Upper lobe of right lung (tissue), 1 donor: ENCODE measurements at regions not wholly inside any gene's neighbourhood (a gene's known extent, or its start where the extent isn't known, plus 50 kb on each side); places are given as distances from the start of the nearest gene placed in this dataset.

Experiments used
- ATAC-seq: fragments of 200-7000 bp; cut with Tn5 transposase; one replicate; pipeline ENCODE4 v1.9.1; 2020; ENCODE audit warnings: mild to moderate bottlenecking, moderate library complexity
- DNase-seq: peaks from one replicate; pipeline ENCODE4 v3.0.0-alpha.2; 2020
- H3K27ac ChIP-seq: fragments of 200-600 bp; one replicate; pipeline ENCODE4 v1.8.0; 2022
- H3K27me3 ChIP-seq: fragments of 200-600 bp; one replicate; pipeline ENCODE4 v1.8.0; 2022; ENCODE audit warnings: mild to moderate bottlenecking
- H3K36me3 ChIP-seq: fragments of 200-600 bp; one replicate; pipeline ENCODE4 v1.8.0; 2022
- H3K4me1 ChIP-seq: fragments of 200-600 bp; one replicate; pipeline ENCODE4 v1.8.0; 2022
- H3K4me3 ChIP-seq: fragments of 200-600 bp; one replicate; pipeline ENCODE4 v1.8.0; 2022; ENCODE audit warnings: mild to moderate bottlenecking
- H3K9me3 ChIP-seq: fragments of 200-600 bp; one replicate; pipeline ENCODE4 v1.8.0; 2022
- intact Hi-C: fragments of 100-400 bp; cut with DNase I; formaldehyde crosslinking; loops from one replicate; pipeline ENCODE4 v1.11.0; 2022
- TF ChIP-seq, protein P1 (sequence below): fragments of 200-600 bp; IDR thresholded peaks from one replicate; pipeline ENCODE4 v1.8.0; 2022; ENCODE audit warnings: antibody characterized with exemption
- donor health status: DM: no; HTN: yes; CAD: no; lungs with severe emphysema.

DNA sequence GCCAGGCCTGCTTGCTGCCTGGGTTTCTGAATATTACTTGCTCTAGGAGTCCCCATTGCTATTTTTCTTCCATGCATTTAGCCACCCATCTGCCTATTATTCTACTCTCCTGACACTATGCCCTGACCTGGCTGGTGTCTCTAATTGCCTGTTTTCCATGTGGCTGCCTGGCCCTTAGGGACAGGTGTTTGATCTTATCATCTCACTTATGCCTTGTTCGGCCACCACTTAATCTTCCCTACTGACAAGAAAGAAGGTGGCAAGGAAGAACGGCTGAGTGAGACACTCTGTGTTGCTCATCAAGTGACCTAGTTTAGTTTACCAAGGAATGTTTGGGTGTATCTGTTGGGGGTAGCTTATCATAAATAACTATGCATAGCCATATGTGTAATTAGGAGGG, 50.4 kb upstream of the RAPH1 start:
- DNase-seq = no peak
- Histone ChIP-seq H3K27me3 (no peaks in the 10 kb centered on the region), H3K27ac (no peak overlapping the region), H3K4me3 (no peak overlapping the region), H3K4me1 (peaks cover 19% of the 10 kb centered on the region), H3K36me3 (no peaks in the 10 kb centered on the region), H3K9me3 (no peaks in the 10 kb centered on the region)
- TF ChIP-seq, protein P1, sequence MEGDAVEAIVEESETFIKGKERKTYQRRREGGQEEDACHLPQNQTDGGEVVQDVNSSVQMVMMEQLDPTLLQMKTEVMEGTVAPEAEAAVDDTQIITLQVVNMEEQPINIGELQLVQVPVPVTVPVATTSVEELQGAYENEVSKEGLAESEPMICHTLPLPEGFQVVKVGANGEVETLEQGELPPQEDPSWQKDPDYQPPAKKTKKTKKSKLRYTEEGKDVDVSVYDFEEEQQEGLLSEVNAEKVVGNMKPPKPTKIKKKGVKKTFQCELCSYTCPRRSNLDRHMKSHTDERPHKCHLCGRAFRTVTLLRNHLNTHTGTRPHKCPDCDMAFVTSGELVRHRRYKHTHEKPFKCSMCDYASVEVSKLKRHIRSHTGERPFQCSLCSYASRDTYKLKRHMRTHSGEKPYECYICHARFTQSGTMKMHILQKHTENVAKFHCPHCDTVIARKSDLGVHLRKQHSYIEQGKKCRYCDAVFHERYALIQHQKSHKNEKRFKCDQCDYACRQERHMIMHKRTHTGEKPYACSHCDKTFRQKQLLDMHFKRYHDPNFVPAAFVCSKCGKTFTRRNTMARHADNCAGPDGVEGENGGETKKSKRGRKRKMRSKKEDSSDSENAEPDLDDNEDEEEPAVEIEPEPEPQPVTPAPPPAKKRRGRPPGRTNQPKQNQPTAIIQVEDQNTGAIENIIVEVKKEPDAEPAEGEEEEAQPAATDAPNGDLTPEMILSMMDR = no peak
- ATAC-seq = no peak
- intact Hi-C loops = no loop called here

GRCh38 chr2:203586206-203586605, 51.1 kb upstream of the RAPH1 start:
- Histone ChIP-seq H3K4me3 (no peak overlapping the region), H3K4me1 (peaks cover 14% of the 10 kb centered on the region), H3K27ac (no peak overlapping the region), H3K9me3 (no peaks in the 10 kb centered on the region), H3K27me3 (no peaks in the 10 kb centered on the region), H3K36me3 (no peaks in the 10 kb centered on the region)
- no peak for ATAC-seq
- DNase-seq = no peak
- TF ChIP-seq, protein P1 = no peak
- intact Hi-C loops = no loop called here

DNA sequence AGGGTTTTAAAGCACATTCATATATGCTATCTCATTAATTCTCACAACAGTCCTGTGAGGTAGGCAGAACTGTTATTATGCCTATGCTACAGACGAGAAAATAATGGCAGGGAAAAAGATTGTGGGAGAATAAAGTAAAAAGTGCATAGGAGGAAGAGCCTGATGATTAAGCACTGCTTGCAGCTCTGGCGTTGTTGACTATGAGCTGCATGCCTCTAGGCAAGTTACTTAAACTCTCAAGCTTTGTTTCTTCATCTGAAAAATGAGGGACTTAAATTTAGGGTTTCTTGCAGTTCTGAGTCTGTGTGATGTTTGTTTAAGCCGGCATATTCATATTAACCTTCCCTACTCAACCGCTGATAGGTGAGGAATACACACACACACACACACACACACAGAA, 51.6 kb upstream of the RAPH1 start:
- Histone ChIP-seq H3K27me3 (no peaks in the 10 kb centered on the region), H3K4me1 (peaks cover 14% of the 10 kb centered on the region), H3K27ac (no peak overlapping the region), H3K9me3 (no peaks in the 10 kb centered on the region), H3K4me3 (no peak overlapping the region), H3K36me3 (no peaks in the 10 kb centered on the region)
- intact Hi-C loops = no loop called here
- TF ChIP-seq, protein P1 = no peak
- DNase-seq (no peak), ATAC-seq (no peak)

DNA sequence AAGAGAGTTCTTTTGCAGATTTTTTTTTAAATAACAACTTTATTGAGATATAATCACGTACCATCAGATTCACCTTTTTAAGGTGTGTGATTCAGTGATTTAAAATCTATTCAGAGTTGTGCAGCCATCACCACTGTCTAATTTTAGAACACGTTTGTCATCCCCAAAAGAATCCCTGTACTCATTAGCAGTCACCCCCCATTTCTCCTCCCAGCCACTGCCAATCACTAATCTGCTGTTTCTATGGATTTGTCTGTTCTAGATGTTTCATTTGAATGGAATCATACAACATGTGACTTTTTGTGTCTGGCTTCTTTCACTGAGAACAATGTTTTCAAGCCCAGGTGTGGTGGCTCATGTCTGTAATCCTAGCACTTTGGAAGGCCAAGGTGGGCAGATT, 55.4 kb upstream of the RAPH1 start:
- intact Hi-C loops = no loop called here
- no peaks in the 10 kb centered on the region for H3K27me3 ChIP-seq
- no peak overlapping the region for H3K4me3 ChIP-seq
- no peak for ATAC-seq
- H3K9me3 ChIP-seq = no peaks in the 10 kb centered on the region
- H3K27ac ChIP-seq = no peak overlapping the region
- TF ChIP-seq, protein P1 = no peak
- no peaks in the 10 kb centered on the region for H3K36me3 ChIP-seq
- no peaks in the 10 kb centered on the region for H3K4me1 ChIP-seq
- DNase-seq = no peak

- no peak overlapping the region for H3K4me3 ChIP-seq
- no peaks in the 10 kb centered on the region for H3K36me3 ChIP-seq
- H3K9me3 ChIP-seq = no peaks in the 10 kb centered on the region
- TF ChIP-seq, protein P1 = no peak
- no peak overlapping the region for H3K27ac ChIP-seq
- ATAC-seq = peak; percentile 75
- H3K27me3 ChIP-seq = no peaks in the 10 kb centered on the region
- no peaks in the 10 kb centered on the region for H3K4me1 ChIP-seq
- intact Hi-C loops = no loop called here
- no peak for DNase-seq
Measured at GRCh38 chr2:203591642-203592041, 56.5 kb upstream of the RAPH1 start.

GRCh38 chr2:203592470-203592869, 57.4 kb upstream of the RAPH1 start:
- ATAC-seq (peak; percentile 36), DNase-seq (no peak)
- Histone ChIP-seq H3K27me3 (no peaks in the 10 kb centered on the region), H3K36me3 (no peaks in the 10 kb centered on the region), H3K4me3 (no peak overlapping the region), H3K9me3 (no peaks in the 10 kb centered on the region), H3K27ac (no peak overlapping the region), H3K4me1 (no peaks in the 10 kb centered on the region)
- intact Hi-C loops = no loop called here
- TF ChIP-seq, protein P1 = no peak
